Endothelial cell of umbilical vein (primary cell): ENCODE measurements at regions not wholly inside any gene's neighbourhood (a gene's known extent, or its start where the extent isn't known, plus 50 kb on each side); places are given as distances from the start of the nearest gene placed in this dataset.

ENCODE experiments used
- BruUV-seq: library from RNA; stranded (reverse); fragments of 400-500 nt; replicated peaks from 2 replicates; lab custom pipeline; 2021; lab: Mats Ljungman, UMichigan
- CTCF ChIA-PET: fragments of 300-600, 350-600 bp; sonication (Branson Sonifier 250); formaldehyde crosslinking; loops from one replicate; lab custom pipeline; 2021; ENCODE audit warnings: antibody characterized with exemption, inconsistent platforms; lab: Charles Lee
- POLR2A ChIA-PET: fragments of 300-600, 350-600 bp; sonication (Branson Sonifier 250); formaldehyde crosslinking; loops from one replicate; lab custom pipeline; 2021; ENCODE audit warnings: antibody characterized with exemption, inconsistent platforms; lab: Charles Lee
- DNase-seq: peaks from one replicate; pipeline ENCODE4 v3.0.0-alpha.2; 2011; ENCODE audit warnings: low read depth, low spot score
- FAIRE-seq: peaks from 2 replicates; lab custom pipeline; 2011; peaks lifted over from hg19 to GRCh38; lab: Jason Lieb, UNC
- H2AFZ ChIP-seq: 2 replicates; pipeline ENCODE4 v1.6.0; 2012; ENCODE audit warnings: low read depth, low read length, control low read depth, inconsistent platforms
- H3K27ac ChIP-seq: 2 replicates; pipeline ENCODE4 v1.5.1; 2011; ENCODE audit warnings: low read depth, mild to moderate bottlenecking, control low read depth, low read length, moderate library complexity; ENCODE audit not compliant: insufficient read depth
- H3K27me3 ChIP-seq, 2 experiments: 2 replicates each; pipeline versions ENCODE4 v1.6.0 to v1.6.1; 2011; ENCODE audit warnings: low read length in 2 of 2, mixed read lengths in 1 of 2; ENCODE audit not compliant: control insufficient read depth in 2 of 2, insufficient read depth in 2 of 2
- H3K36me3 ChIP-seq, 2 experiments: 2 replicates in 1 of 2; 3 replicates in 1 of 2; pipeline ENCODE4 v1.5.1; 2011; ENCODE audit warnings: low read length in 2 of 2, mild to moderate bottlenecking in 1 of 2, moderate library complexity in 1 of 2; ENCODE audit not compliant: control insufficient read depth in 2 of 2, insufficient read depth in 2 of 2; ENCODE audit errors: extremely low read depth in 1 of 2
- H3K4me1 ChIP-seq: 3 replicates; pipeline ENCODE4 v1.5.1; 2011; ENCODE audit warnings: mild to moderate bottlenecking, low read length; ENCODE audit not compliant: control insufficient read depth, insufficient read depth; ENCODE audit errors: extremely low read depth
- H3K4me2 ChIP-seq: 2 replicates; pipeline ENCODE4 v1.6.1; 2011; ENCODE audit warnings: low read length, control low read depth, mixed read lengths; ENCODE audit not compliant: insufficient read depth
- H3K4me3 ChIP-seq, 3 experiments: fragments of 200-600 bp in 1 of 3; sonication (generic), shearing (Covaris generic) in 1 of 3; replicated peaks in 1 of 3; 2 replicates each; pipeline ENCODE4 v1.5.1; 2011 to 2016; ENCODE audit warnings: control low read depth in 3 of 3, low read length in 3 of 3, mild to moderate bottlenecking in 2 of 3, inconsistent platforms in 1 of 3, low read depth in 1 of 3, moderate library complexity in 1 of 3; ENCODE audit not compliant: insufficient read depth in 1 of 3
- H3K79me2 ChIP-seq: 2 replicates; pipeline ENCODE4 v1.6.0; 2012; ENCODE audit warnings: low read length, inconsistent platforms; ENCODE audit not compliant: control insufficient read depth, insufficient read depth
- H3K9ac ChIP-seq: replicated peaks from 2 replicates; pipeline ENCODE3; 2011; ENCODE audit warnings: low read length, control low read depth; ENCODE audit not compliant: insufficient read depth; ENCODE audit errors: extremely low read depth
- H3K9me1 ChIP-seq: replicated peaks from 3 replicates; pipeline ENCODE4 v1.6.0; 2011; ENCODE audit warnings: mild to moderate bottlenecking, low read length; ENCODE audit not compliant: control insufficient read depth, insufficient read depth; ENCODE audit errors: extremely low read depth
- H3K9me3 ChIP-seq: replicated peaks from 2 replicates; pipeline ENCODE4 v1.5.1; 2012; ENCODE audit warnings: low read length, inconsistent platforms; ENCODE audit not compliant: control insufficient read depth, insufficient read depth
- H4K20me1 ChIP-seq: replicated peaks from 2 replicates; pipeline ENCODE3; 2011; ENCODE audit warnings: mild to moderate bottlenecking, low read length; ENCODE audit not compliant: control insufficient read depth, insufficient read depth; ENCODE audit errors: extremely low read depth
- EZH2 ChIP-seq: IDR thresholded peaks from 2 replicates; pipeline ENCODE4 v1.6.1; 2012; ENCODE audit warnings: borderline replicate concordance, low read depth, mild to moderate bottlenecking, moderate library complexity, low read length, inconsistent platforms; ENCODE audit not compliant: severe bottlenecking
- FOS ChIP-seq: IDR thresholded peaks from 2 replicates; pipeline ENCODE4 v1.6.1; 2011; ENCODE audit warnings: mild to moderate bottlenecking, low read length, moderate library complexity, borderline replicate concordance; ENCODE audit not compliant: insufficient read depth
- GATA2 ChIP-seq: IDR thresholded peaks from 2 replicates; pipeline ENCODE4 v1.7.0; 2011; ENCODE audit warnings: low read depth, mild to moderate bottlenecking, moderate library complexity, mixed read lengths, low read length; ENCODE audit not compliant: insufficient read length, insufficient read depth
- JUN ChIP-seq: IDR thresholded peaks from 2 replicates; pipeline ENCODE4 v1.6.1; 2011; ENCODE audit warnings: borderline replicate concordance, low read depth; ENCODE audit not compliant: insufficient read length, insufficient read depth
- MAX ChIP-seq: IDR thresholded peaks from 2 replicates; pipeline ENCODE4 v1.6.1; 2011; ENCODE audit not compliant: insufficient read depth, insufficient read length
- MYC ChIP-seq: IDR thresholded peaks from one replicate; pipeline ENCODE4 v1.6.1; 2011; ENCODE audit warnings: mild to moderate bottlenecking, low read depth, low read length
- POLR2A ChIP-seq: IDR thresholded peaks from 2 replicates; pipeline ENCODE4 v1.6.1; 2012; ENCODE audit warnings: low read depth, mild to moderate bottlenecking, control low read depth, low read length
- POLR2AphosphoS5 ChIP-seq: IDR thresholded peaks from 2 replicates; pipeline ENCODE4 v1.6.1; 2012; ENCODE audit warnings: low read depth, mild to moderate bottlenecking, control low read depth, low read length, moderate library complexity; ENCODE audit not compliant: insufficient read depth
- dilution Hi-C: fragments of 300-500 bp; cut with MboI; formaldehyde crosslinking; loops from one replicate; pipeline ENCODE4 v1.15.0; 2019; ENCODE audit warnings: low sequenced_read_pairs; ENCODE audit not compliant: extremely low pct_ligation_motif_present
- intact Hi-C: fragments of 100-400 bp; cut with micrococcal nuclease; formaldehyde crosslinking; loops from one replicate; pipeline ENCODE4 v1.10.0; 2022
- TF ChIP-seq, protein P1 (sequence below), 2 donors: IDR thresholded peaks; 1 replicate in 1 of 2; 2 replicates in 1 of 2; pipeline ENCODE4 v1.5.1; 2011; ENCODE audit warnings: low read length in 2 of 2, mild to moderate bottlenecking in 2 of 2, moderate library complexity in 2 of 2, control low read depth in 1 of 2, inconsistent platforms in 1 of 2, low read depth in 1 of 2; ENCODE audit not compliant: insufficient read depth in 1 of 2; ENCODE audit errors: extremely low read depth in 1 of 2

- BruUV-seq, result no TSS peak
- Histone ChIP-seq H3K27ac (no peak overlapping the region), H3K9me3 (no peaks in the 10 kb centered on the region), H2AFZ (no peak overlapping the region), H3K4me1 (no peaks in the 10 kb centered on the region), H3K9me1 (no peaks in the 10 kb centered on the region), H3K36me3 (no peaks in the 10 kb centered on the region), H3K4me2 (no peak overlapping the region), H3K27me3 (no peaks in the 10 kb centered on the region), H4K20me1 (no peaks in the 10 kb centered on the region), H3K4me3 (no peak overlapping the region), H3K79me2 (no peaks in the 10 kb centered on the region), H3K9ac (no peak overlapping the region)
- CTCF ChIA-PET, result interaction anchor here (1.5 to 1.9 kb wide), 2 partner anchors 12 to 21 kb away, joined by 3 to 4 read pairs; no protein-coding TSS in a partner anchor
- POLR2A ChIA-PET, result no interaction called here
- FAIRE-seq, result no peak
- no peak for DNase-seq
- dilution Hi-C loops (no loop called here), intact Hi-C loops (no loop called here)
- TF ChIP-seq EZH2 (no peak), MYC (no peak), POLR2A (no peak), JUN (no peak), MAX (no peak), GATA2 (no peak), POLR2AphosphoS5 (no peak), FOS (no peak)
- TF ChIP-seq, protein P1, sequence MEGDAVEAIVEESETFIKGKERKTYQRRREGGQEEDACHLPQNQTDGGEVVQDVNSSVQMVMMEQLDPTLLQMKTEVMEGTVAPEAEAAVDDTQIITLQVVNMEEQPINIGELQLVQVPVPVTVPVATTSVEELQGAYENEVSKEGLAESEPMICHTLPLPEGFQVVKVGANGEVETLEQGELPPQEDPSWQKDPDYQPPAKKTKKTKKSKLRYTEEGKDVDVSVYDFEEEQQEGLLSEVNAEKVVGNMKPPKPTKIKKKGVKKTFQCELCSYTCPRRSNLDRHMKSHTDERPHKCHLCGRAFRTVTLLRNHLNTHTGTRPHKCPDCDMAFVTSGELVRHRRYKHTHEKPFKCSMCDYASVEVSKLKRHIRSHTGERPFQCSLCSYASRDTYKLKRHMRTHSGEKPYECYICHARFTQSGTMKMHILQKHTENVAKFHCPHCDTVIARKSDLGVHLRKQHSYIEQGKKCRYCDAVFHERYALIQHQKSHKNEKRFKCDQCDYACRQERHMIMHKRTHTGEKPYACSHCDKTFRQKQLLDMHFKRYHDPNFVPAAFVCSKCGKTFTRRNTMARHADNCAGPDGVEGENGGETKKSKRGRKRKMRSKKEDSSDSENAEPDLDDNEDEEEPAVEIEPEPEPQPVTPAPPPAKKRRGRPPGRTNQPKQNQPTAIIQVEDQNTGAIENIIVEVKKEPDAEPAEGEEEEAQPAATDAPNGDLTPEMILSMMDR (IDR thresholded peaks at IDR 0.05; ENCODE audit: extremely low read depth in 1 of 2, insufficient read depth in 1 of 2, low read depth in 1 of 2, low read length in 2 of 2), result no peak
These were observed 324.2 kb upstream of the FAR2 start for GRCh38 chr12:28824849-28825248.
